Adrenal gland (tissue), 9 donors: ENCODE measurements at regions not wholly inside any gene's neighbourhood (a gene's known extent, or its start where the extent isn't known, plus 50 kb on each side); places are given as distances from the start of the nearest gene placed in this dataset.
A peak's percentile ranks its signal among the peaks of the same experiment; 100 is the strongest.

Source experiments
- DNase-seq, 7 donors: peaks; one replicate each; pipeline ENCODE4 v3.0.0-alpha.2; 2019 to 2020
- H3K27ac ChIP-seq, 5 donors: fragments of 200-600 bp; sonication (generic) in 4 of 5; 1 replicate in 3 of 5; 2 replicates in 2 of 5; pipeline versions ENCODE4 v1.5.1 to v1.8.0; 2016 to 2020; ENCODE audit warnings: mild to moderate bottlenecking in 1 of 5
- H3K27me3 ChIP-seq: fragments of 200-600 bp; 2 replicates; pipeline ENCODE4 v1.8.0; 2021
- H3K36me3 ChIP-seq, 2 donors: fragments of 200-600 bp; replicated peaks in 1 of 2; 1 replicate in 1 of 2; 2 replicates in 1 of 2; pipeline versions ENCODE4 v1.5.1 to v1.8.0; 2018 to 2022
- H3K4me1 ChIP-seq, 2 donors: fragments of 200-600 bp; replicated peaks in 1 of 2; 1 replicate in 1 of 2; 2 replicates in 1 of 2; pipeline versions ENCODE4 v1.5.1 to v1.8.0; 2018 to 2021
- H3K4me3 ChIP-seq, 4 donors: fragments of 200-600 bp; sonication (generic) in 3 of 4; one replicate each; pipeline ENCODE4 v1.5.1; 2016 to 2018
- H3K9me3 ChIP-seq, 3 donors: fragments of 200-600 bp; sonication (generic) in 1 of 3; replicated peaks in 1 of 3; 1 replicate in 2 of 3; 2 replicates in 1 of 3; pipeline versions ENCODE4 v1.5.1 to v1.8.0; 2016 to 2021
- CTCF ChIP-seq, 6 experiments: fragments of 450-650 bp in 4 of 6; fragments of 200-600 bp in 2 of 6; sonication (generic) in 1 of 6; IDR thresholded peaks; 1 replicate in 5 of 6; 2 replicates in 1 of 6; pipeline versions ENCODE4 v1.5.1 to v1.8.0; 2016 to 2021; ENCODE audit warnings: antibody characterized with exemption in 6 of 6, mild to moderate bottlenecking in 2 of 6, moderate library complexity in 1 of 6
- POLR2A ChIP-seq, 2 donors: fragments of 450-650 bp; IDR thresholded peaks; one replicate each; pipeline ENCODE4 v1.6.1; 2017; ENCODE audit warnings: antibody characterized with exemption in 2 of 2, mild to moderate bottlenecking in 2 of 2, moderate library complexity in 1 of 2
- WGBS, 4 donors: extraction: QIAGEN DNeasy Blood & Tissue Kit in 2 of 4; methylation state at CpG; one replicate each; pipeline versions ENCODE4 v1.1.5 to v1.1.7; 2013 to 2017; 5-methylcytosine and 5-hydroxymethylcytosine counted together
- intact Hi-C, 2 donors: fragments of 100-400 bp; cut with DNase I; formaldehyde crosslinking; loops; one replicate each; pipeline versions ENCODE4 v1.14.1 to v1.15.0; 2022 to 2023
- donor health status: healthy with polysubstance abuse.
- donor health status: Bipolar disorder and iron deficiency.
- donor health status: DM: yes; HTN: yes; CAD: no.
- donor health status: DM: no; HTN: no; CAD: no.
- donor health status: DM: no; HTN: no; CAD: no.

- Histone ChIP-seq H3K4me1 (no peaks in the 10 kb centered on the region), H3K4me3 (no peak overlapping the region), H3K27me3 (no peaks in the 10 kb centered on the region), H3K27ac (no peak overlapping the region), H3K9me3 (no peaks in the 10 kb centered on the region), H3K36me3 (no peaks in the 10 kb centered on the region)
- TF ChIP-seq POLR2A (IDR thresholded peaks at IDR 0.05) (no peak), CTCF (IDR thresholded peaks at IDR 0.05) (no peak)
- peak in 1 of 7 donors; percentile 52 for DNase-seq
- intact Hi-C loops = no loop called here
These were observed 239.7 kb upstream of the TNP1 start for GRCh38 chr2:217099561-217099960.

GRCh38 chr2:217098435-217098834 lies 238.6 kb upstream of the TNP1 start:
- Histone ChIP-seq H3K4me1 (no peaks in the 10 kb centered on the region), H3K9me3 (no peaks in the 10 kb centered on the region), H3K27ac (no peak overlapping the region), H3K27me3 (no peaks in the 10 kb centered on the region), H3K4me3 (no peak overlapping the region), H3K36me3 (no peaks in the 10 kb centered on the region)
- intact Hi-C loops = no loop called here
- TF ChIP-seq POLR2A (IDR thresholded peaks at IDR 0.05) (no peak), CTCF (IDR thresholded peaks at IDR 0.05) (no peak)
- 83 to 89% (median 84%) methylated on average over 5 of the region's 5 CpGs for WGBS, 4 donors
- no peak for DNase-seq

GRCh38 chr2:217097346-217097745 lies 237.5 kb upstream of the TNP1 start:
- Histone ChIP-seq H3K4me1 (no peaks in the 10 kb centered on the region), H3K9me3 (no peaks in the 10 kb centered on the region), H3K27ac (no peak overlapping the region), H3K27me3 (no peaks in the 10 kb centered on the region), H3K4me3 (no peak overlapping the region), H3K36me3 (no peaks in the 10 kb centered on the region)
- intact Hi-C loops = no loop called here
- WGBS, 4 donors = 78 to 84% (median 80%) methylated on average over 2 of the region's 2 CpGs
- no peak for DNase-seq
- TF ChIP-seq CTCF (IDR thresholded peaks at IDR 0.05) (no peak), POLR2A (IDR thresholded peaks at IDR 0.05) (no peak)

GRCh38 chr2:217096474-217097225 lies 236.8 kb upstream of the TNP1 start:
- no peak for DNase-seq
- intact Hi-C loops = no loop called here
- whole genome bisulfite sequencing, 4 donors = 54 to 79% (median 70%) methylated on average over 7 of the region's 7 CpGs

More at GRCh38 chr2:217096474-217097225, 236.8 kb upstream of the TNP1 start:
- Histone ChIP-seq H3K4me3 (no peak overlapping the region), H3K9me3 (no peaks in the 10 kb centered on the region), H3K27me3 (no peaks in the 10 kb centered on the region), H3K36me3 (no peaks in the 10 kb centered on the region), H3K4me1 (no peaks in the 10 kb centered on the region), H3K27ac (no peak overlapping the region)
- TF ChIP-seq POLR2A (IDR thresholded peaks at IDR 0.05) (no peak), CTCF (IDR thresholded peaks at IDR 0.05) (no peak)
